ENCODE measurements at regions not wholly inside any gene's neighbourhood (a gene's known extent, or its start where the extent isn't known, plus 50 kb on each side); places are given as distances from the start of the nearest gene placed in this dataset.

DNA sequence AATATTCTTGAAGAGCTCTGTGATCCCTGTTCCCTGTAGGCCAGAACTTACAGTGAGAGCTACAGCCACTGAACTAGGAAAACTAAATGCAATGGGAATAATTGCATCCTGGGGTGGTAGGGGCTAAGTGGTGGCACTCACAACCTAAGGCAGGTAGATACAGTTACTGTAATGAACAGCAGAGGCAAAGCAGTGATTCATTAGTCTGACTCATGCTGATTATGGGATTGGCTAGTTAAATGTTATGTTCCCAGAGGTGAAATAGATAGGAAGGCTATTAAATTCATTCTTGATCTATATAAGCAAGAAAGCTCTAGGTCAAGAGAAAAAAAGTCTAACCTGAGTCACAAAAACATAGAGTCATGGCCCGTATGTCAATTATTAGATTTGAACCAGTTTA, 173.1 kb upstream of the MALRD1 start:
- Histone ChIP-seq H3K79me2 (ENCODE audit: insufficient read depth, low read length) (no peaks in the 10 kb centered on the region), H3K27ac (ENCODE audit: low read depth in 1 of 2, low read length in 2 of 2) (no peak overlapping the region), H3K27me3 (ENCODE audit: control insufficient read depth in 2 of 2, insufficient read depth in 2 of 2, low read length in 2 of 2) (no peaks in the 10 kb centered on the region), H2AFZ (ENCODE audit: insufficient read depth, low read depth, low read length, poor library complexity, severe bottlenecking) (no peak overlapping the region), H3K9ac (ENCODE audit: insufficient read depth, low read length, poor library complexity, severe bottlenecking) (no peak overlapping the region), H3K4me2 (replicated peaks; ENCODE audit: extremely low read depth, low read length, poor library complexity, severe bottlenecking) (no peak overlapping the region), H3K4me3 (replicated peaks in 1 of 3; ENCODE audit: low read depth in 2 of 3, low read length in 3 of 3) (no peak overlapping the region), H3K36me3 (replicated peaks in 1 of 2; ENCODE audit: control insufficient read depth in 1 of 2, insufficient read depth in 2 of 2, low read length in 2 of 2) (no peaks in the 10 kb centered on the region), H4K20me1 (ENCODE audit: insufficient read depth, low read length) (no peaks in the 10 kb centered on the region), H3K9me3 (replicated peaks in 1 of 2; ENCODE audit: control insufficient read depth in 1 of 2, insufficient read depth in 1 of 2, low read length in 2 of 2) (peaks cover 6 to 7% of the 10 kb centered on the region in 2 donors), H3K4me1 (ENCODE audit: control insufficient read depth in 1 of 2, insufficient read depth in 2 of 2, low read length in 2 of 2) (no peaks in the 10 kb centered on the region)
- 100% methylated on average over 1 of the region's 1 CpG for WGBS (ENCODE audit: insufficient coverage)
- TF ChIP-seq, protein P1, sequence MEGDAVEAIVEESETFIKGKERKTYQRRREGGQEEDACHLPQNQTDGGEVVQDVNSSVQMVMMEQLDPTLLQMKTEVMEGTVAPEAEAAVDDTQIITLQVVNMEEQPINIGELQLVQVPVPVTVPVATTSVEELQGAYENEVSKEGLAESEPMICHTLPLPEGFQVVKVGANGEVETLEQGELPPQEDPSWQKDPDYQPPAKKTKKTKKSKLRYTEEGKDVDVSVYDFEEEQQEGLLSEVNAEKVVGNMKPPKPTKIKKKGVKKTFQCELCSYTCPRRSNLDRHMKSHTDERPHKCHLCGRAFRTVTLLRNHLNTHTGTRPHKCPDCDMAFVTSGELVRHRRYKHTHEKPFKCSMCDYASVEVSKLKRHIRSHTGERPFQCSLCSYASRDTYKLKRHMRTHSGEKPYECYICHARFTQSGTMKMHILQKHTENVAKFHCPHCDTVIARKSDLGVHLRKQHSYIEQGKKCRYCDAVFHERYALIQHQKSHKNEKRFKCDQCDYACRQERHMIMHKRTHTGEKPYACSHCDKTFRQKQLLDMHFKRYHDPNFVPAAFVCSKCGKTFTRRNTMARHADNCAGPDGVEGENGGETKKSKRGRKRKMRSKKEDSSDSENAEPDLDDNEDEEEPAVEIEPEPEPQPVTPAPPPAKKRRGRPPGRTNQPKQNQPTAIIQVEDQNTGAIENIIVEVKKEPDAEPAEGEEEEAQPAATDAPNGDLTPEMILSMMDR (IDR thresholded peaks at IDR 0.05) = no peak
- Mint-ChIP-seq H3K27me3 (ENCODE audit: low read depth in 3 of 3) (peaks cover 0 to 1% (median 0%) of the 10 kb centered on the region in 3 donors), H3K9me3 (peaks cover 4 to 12% (median 6%) of the 10 kb centered on the region in 7 donors), H3K36me3 (no peaks in the 10 kb centered on the region), H3K27ac (no peak overlapping the region), H3K4me1 (no peaks in the 10 kb centered on the region), H3K4me3 (no peak overlapping the region)
- intact Hi-C loops (cut with micrococcal nuclease) = no loop called here
- DNase-seq = no peak

DNA sequence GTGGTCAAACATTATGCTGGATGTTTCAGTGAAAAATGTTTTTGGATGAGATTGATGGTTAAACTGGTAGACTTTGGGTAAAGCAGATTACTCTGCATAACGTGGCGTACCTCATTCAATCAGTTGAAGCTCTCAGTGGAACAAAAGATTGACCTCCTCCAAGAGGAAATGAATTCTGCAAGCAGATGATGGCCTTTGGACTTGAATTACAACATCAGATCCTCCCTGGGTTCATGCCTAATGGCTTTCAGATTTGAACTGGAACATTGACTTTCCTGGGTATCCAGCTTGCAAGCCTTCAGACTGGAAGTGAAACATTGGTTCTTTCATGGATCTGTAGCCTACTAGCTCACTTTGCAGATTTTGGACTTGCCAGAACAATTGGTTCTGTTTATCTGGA, 169.3 kb upstream of the MALRD1 start:
- H3K36me3 Mint-ChIP-seq = no peaks in the 10 kb centered on the region
- H3K4me3 ChIP-seq (replicated peaks in 1 of 3; ENCODE audit: low read depth in 2 of 3, low read length in 3 of 3) = no peak overlapping the region
- H3K36me3 ChIP-seq (replicated peaks in 1 of 2; ENCODE audit: control insufficient read depth in 1 of 2, insufficient read depth in 2 of 2, low read length in 2 of 2) = no peaks in the 10 kb centered on the region
- peaks cover 0 to 3% of the 10 kb centered on the region in 2 donors for H3K9me3 ChIP-seq (replicated peaks in 1 of 2; ENCODE audit: control insufficient read depth in 1 of 2, insufficient read depth in 1 of 2, low read length in 2 of 2)
- H3K27ac Mint-ChIP-seq = no peak overlapping the region
- H3K79me2 ChIP-seq (ENCODE audit: insufficient read depth, low read length) = no peaks in the 10 kb centered on the region
- TF ChIP-seq, protein P1 (IDR thresholded peaks at IDR 0.05) = no peak
- 100% methylated on average over 1 of the region's 2 CpGs for WGBS (ENCODE audit: insufficient coverage)
- no peaks in the 10 kb centered on the region for H4K20me1 ChIP-seq (ENCODE audit: insufficient read depth, low read length)
- H3K4me3 Mint-ChIP-seq = no peak overlapping the region
- no peak for DNase-seq
- no peak overlapping the region for H2AFZ ChIP-seq (ENCODE audit: insufficient read depth, low read depth, low read length, poor library complexity, severe bottlenecking)
- intact Hi-C loops (cut with micrococcal nuclease) = no loop called here
- H3K4me1 ChIP-seq (ENCODE audit: control insufficient read depth in 1 of 2, insufficient read depth in 2 of 2, low read length in 2 of 2) = no peaks in the 10 kb centered on the region
- H3K27me3 ChIP-seq (ENCODE audit: control insufficient read depth in 2 of 2, insufficient read depth in 2 of 2, low read length in 2 of 2) = no peaks in the 10 kb centered on the region
- no peaks in the 10 kb centered on the region for H3K4me1 Mint-ChIP-seq
- peaks cover 2 to 14% (median 2%) of the 10 kb centered on the region in 7 donors for H3K9me3 Mint-ChIP-seq
- H3K27me3 Mint-ChIP-seq (ENCODE audit: low read depth in 3 of 3) = peaks cover 0 to 1% (median 1%) of the 10 kb centered on the region in 3 donors
- H3K4me2 ChIP-seq (replicated peaks; ENCODE audit: extremely low read depth, low read length, poor library complexity, severe bottlenecking) = no peak overlapping the region
- no peak overlapping the region for H3K27ac ChIP-seq (ENCODE audit: low read depth in 1 of 2, low read length in 2 of 2)
- H3K9ac ChIP-seq (ENCODE audit: insufficient read depth, low read length, poor library complexity, severe bottlenecking) = no peak overlapping the region
